COLO829 (cell line): ENCODE measurements at regions not wholly inside any gene's neighbourhood (a gene's known extent, or its start where the extent isn't known, plus 50 kb on each side); places are given as distances from the start of the nearest gene placed in this dataset.
A peak's percentile ranks its signal among the peaks of the same experiment; 100 is the strongest.

Experiments used
- DNase-seq: peaks from one replicate; pipeline ENCODE4 v3.0.0; 2012; ENCODE audit warnings: low spot score

DNA sequence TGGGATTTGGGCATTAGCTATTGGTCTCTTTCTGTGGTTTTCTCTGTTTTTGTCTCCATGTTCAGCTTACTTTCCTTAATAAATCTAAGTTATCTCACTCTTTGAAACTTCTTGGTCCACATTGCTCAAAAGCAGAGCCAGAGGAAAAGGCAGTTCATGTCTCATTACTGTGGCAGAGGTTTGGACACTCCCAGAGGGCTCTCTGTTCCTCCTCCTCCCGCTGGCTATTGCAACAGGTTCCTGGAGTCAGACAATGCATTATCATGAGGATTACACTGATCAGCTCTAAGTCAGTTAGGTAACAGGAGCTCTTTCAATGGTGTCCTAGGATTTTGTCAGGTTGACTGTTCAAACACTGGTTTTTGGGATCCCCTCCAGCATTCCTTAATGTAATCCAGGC is 298.8 kb downstream of the NDFIP2 start:
- no peak for DNase-seq

DNA sequence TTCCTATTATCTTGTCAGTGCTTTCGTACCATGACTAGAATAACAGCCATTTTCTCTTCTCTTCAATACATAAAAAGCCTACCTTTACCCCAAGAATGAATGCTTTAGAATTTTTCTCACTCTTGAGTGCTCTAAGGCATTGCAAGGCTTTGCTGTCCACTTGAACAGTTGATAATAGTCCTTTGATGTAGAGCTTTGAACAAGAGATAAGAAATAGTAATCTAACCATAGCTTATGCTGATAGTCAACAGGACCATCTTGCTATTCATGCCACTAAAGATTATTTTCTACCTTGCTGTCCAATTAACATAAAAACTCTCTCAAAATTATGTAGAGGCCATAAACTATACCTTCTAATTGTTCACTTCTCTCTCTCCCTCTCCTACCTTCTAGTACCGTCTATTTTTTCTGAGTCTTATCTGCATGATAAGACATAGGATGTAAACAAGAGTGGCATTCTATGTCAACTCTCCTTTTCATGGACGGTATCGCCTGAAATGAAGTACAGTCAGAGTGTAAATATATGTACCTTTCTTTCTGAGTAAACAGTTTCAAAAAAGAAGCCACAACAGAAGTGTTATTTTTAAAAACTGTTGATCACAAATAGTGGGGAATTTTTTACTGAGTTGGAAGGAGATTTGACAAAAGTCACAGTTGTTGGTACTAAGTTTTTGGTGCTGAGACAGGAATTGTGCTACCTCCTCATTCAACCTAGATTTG is 297.9 kb downstream of the NDFIP2 start:
- DNase-seq, result no peak

- DNase-seq, result no peak
These were observed 296.5 kb downstream of the NDFIP2 start for GRCh38 chr13:79777504-79777903.

DNA sequence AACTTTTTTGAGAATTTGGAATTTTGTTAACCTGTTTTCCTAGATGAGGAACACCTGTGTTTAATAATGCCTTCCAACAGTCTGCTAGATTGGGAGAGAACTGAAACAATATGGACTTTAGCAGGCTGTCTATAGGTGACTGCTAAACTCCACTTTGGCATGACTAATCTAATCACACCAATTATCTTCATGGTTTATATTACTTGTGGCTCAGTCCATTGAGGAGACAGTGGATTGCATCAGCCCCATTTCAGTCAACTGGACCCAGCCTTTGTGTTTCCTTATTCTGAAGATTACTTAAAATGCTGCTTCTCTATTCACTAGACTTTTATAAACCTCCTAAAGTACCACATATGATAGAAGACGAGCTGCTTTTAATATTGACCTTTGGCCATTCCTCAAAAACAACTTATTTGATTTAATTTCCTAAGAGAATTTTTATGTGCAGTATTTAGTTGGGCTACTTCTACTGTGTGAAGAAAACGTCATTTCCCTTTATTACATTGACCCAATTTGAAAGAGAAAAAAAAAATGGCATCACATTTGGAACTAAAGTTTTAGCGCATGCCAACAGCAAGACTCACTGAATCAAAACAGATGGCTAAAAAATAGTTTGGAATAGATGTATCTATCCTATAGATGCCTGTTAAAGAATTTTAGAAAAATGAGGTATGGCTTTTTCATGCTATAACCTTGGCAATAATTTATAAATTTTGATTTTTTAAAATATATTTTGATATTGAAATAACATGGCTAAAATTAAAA is 295.8 kb downstream of the NDFIP2 start:
- DNase-seq, result no peak

- peak; percentile 73 for DNase-seq
These were observed 294.9 kb downstream of the NDFIP2 start for GRCh38 chr13:79775830-79776229.

- no peak for DNase-seq
These were observed 291.9 kb downstream of the NDFIP2 start for GRCh38 chr13:79772811-79773210.

- DNase-seq, result no peak
These were observed 290.5 kb downstream of the NDFIP2 start for GRCh38 chr13:79771493-79771892.

DNA sequence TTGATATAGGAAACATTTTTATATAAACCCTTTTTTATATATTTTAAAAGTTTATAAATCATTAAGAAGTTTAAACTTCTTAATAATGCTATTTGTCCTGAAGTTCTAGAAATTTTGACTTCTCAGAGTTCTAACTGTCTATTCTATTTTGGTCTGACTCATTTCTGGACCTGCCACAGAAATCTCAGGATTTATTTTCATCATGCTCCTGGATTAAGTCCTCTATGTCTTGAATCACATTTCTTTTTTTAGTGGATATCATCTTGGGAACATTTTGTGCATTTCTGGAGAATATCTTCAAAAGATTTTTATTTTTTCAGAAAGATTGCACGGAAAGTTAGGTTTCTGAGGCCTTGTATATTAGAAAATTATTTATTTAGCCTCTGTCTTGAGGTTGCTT is 289.1 kb downstream of the NDFIP2 start:
- DNase-seq, result no peak

GRCh38 chr13:79767126-79767525 is 286.2 kb downstream of the NDFIP2 start:
- no peak for DNase-seq

DNA sequence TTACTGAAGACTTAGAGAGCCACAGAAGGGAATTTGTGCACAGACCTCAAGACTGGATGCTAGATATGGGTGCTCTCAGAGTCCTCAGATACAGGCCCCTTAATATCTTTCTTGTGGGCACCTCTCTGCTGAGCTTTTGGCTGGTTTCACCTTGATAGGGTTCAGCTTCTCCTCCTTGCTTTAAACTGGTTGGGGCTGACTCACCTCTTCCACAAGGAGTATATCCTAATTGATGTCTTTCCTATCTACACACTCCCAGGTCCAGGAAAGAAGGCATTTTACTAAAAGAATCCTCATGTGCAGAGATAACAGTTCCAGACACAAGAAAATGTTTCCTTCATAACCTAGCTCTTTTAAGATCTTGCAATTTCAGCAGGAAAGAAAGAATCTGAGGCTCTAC is 284.4 kb downstream of the NDFIP2 start:
- no peak for DNase-seq

DNA sequence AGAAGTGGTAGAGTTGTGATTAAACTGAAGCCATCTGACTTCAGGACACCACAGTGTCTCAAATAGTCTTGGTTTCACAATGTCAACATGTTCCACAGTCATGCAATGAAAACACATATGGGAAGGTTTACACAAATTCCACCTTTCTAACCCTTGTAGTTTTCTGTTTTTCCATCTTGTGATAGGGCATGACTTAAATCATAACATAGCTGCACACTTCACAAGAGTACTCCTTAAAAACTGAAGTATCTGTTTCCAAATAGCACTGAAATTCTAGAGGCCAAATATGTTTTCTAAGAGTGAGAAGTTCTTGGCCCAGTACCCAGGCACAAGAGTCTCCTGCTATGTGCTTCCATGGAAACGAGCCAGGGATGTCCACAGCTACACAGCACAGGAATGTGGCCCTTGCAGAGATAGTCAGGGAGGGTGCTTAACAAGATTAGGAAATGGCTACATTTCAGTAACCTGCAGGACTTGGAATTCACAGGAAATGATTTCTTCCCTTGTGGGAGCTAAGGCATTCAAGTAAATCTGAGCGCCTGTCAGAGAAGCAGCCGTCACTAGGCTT is 269.1 kb downstream of the NDFIP2 start:
- DNase-seq, result no peak

DNA sequence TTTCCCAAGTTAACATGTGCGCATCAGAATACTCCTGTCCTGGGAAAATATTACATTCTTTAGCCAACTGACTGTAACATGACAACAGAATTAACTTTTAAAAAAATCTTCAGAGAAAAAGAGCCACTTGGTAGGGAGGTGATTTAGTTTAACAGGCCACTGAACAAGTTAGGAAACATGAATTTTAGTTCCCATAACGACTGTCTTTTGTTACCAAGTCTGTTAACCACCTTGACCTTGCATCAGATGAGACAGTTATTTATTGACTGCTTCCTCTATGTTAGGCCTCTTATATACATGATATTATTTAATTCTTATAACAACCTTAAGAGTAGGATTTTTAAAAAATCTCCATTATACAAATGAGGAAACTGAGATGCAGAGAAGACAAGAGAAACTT is 268.6 kb downstream of the NDFIP2 start:
- DNase-seq, result no peak

DNA sequence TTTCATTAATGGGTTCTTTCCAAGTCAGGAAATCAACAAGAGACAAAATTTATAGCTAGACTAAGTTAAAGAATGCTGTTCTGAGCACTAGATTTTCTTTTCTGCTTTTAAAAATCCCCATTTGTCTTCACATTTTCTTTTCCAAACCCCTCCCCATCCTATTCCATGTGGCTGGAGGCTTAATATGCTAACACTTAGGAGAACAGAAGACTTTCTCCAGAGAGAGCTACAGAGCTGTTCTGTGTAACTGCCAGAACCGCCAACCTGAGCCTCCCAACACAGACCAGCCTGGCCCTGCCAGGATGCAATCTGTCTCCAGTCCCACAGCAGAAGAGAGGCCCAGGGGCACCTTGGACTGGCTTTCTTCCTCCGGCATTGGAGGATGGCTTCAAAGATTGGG is 264.1 kb downstream of the NDFIP2 start:
- DNase-seq, result no peak

GRCh38 chr13:79742923-79743322 is 262.0 kb downstream of the NDFIP2 start:
- no peak for DNase-seq

- DNase-seq, result no peak
These were observed 260.0 kb downstream of the NDFIP2 start for GRCh38 chr13:79740991-79741390.

DNA sequence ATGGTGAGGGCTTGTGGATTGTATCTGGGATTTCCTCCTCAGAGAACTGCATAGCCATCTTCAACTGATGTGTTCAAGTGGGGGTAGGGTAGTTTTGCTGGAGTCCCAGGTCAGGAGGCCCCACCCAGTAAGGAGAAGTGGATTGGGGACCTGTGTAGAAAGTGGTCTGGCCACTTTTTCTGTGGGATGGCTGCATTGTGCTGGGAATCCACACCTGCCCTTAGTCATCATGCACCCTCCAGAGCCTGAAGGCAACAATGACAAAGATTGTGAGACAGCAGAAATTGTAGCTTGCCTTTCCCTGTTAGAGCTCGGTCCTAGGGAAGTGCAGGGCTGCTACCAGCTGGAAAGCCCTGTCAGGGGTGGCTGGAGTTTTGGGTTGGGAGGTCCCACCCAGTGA is 255.4 kb downstream of the NDFIP2 start:
- no peak for DNase-seq

- DNase-seq, result no peak
These were observed 254.3 kb downstream of the NDFIP2 start for GRCh38 chr13:79735228-79735627.

GRCh38 chr13:79727086-79727485 is 246.1 kb downstream of the NDFIP2 start:
- DNase-seq, result no peak

- DNase-seq, result no peak
These were observed 244.9 kb downstream of the NDFIP2 start for GRCh38 chr13:79725841-79726240.

GRCh38 chr13:79724348-79725103 is 243.6 kb downstream of the NDFIP2 start:
- DNase-seq, result no peak

- DNase-seq, result peak; percentile 48
These were observed 242.6 kb downstream of the NDFIP2 start for GRCh38 chr13:79723519-79724024.

DNA sequence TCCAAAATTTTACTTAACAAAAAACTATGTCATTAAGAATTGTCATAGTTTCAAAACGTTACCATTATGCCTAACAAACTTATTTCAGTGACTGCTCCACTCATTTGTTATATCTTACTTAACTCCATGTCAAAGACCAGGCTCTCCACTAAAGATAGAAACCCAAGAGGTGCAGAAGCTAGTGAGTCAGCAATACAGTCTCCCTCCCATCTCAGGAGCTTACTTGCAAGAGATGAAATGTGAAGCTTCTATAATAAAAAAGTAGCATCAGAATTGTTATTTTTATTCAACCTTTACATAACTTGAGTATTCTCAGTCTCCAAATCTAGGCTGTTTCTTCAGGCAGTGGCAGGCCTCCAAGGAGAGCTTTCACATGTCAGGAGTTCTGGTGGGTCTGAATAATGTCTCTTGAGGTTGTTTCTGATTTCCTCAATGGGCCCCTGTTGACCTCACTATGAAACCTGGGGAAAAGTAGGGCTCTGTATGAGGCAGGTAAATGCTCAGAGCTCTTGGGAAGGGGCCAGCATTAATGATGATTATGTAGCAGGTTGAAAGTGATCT is 242.0 kb downstream of the NDFIP2 start:
- no peak for DNase-seq
